ENCODE measurements at regions not wholly inside any gene's neighbourhood (a gene's known extent, or its start where the extent isn't known, plus 50 kb on each side); places are given as distances from the start of the nearest gene placed in this dataset.

DNA sequence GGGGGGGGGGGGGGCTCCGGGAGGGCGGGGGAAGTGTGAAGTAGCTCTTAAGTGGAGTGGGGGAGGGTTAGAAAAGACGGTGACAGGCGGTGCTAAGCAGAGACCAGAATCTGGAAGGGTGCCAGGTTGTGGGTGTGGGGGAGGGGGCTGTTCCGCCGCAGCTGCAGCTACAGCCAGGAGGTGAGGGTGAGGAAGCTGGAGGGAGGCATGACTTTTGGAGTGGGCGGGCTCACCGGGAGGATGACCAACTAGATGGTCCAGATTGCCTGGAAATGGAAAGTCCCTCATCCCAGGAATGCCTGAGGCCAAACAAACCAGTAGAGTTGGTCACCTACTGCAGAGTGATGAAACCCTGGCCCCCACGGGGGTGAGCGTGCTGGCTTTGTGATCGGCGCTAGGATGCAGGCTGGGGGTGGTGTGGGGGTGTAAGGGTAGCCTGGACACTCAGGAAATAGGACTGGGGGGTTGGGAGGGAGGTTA is 158.1 kb upstream of the SHB start:
- POLR2A ChIA-PET: interaction anchor here (1.1 kb wide), 1 partner anchor 324 kb away, joined by 3 read pairs; the partner anchor contains the start of gene SLC25A51
- intact Hi-C loops (cut with DNase I, micrococcal nuclease): no loop called here
- CTCF ChIA-PET: no interaction called here

DNA sequence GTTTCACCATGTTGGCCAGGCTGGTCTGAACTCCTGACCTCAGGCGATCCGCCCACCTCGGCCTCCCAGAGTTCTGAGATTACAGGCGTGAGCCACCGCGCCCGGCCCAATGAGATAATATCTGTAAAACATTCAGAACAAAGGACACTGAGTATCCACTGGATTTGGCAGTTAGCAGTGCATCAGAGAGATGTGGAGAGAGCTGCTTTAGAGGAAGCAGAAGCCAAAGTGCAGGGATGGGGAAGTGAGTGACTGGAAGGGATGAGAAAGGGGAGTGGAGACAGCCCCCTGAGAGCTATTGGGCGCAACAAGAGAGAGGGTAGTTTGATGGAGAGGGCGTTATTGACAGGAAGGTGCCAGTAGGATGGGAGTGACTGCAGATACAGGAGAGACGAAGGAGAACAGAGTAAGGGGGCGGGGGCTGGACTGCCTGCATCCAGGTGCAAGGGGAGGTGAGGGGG is 157.5 kb upstream of the SHB start:
- intact Hi-C loops (cut with DNase I, micrococcal nuclease): no loop called here
- ATAC-seq (ENCODE audit: poor library complexity): no peak
- Mint-ChIP-seq H3K36me3 (ENCODE audit: low read depth) (no peaks in the 10 kb centered on the region), H3K4me3 (peak overlapping the region; percentile 62), H3K27ac (no peak overlapping the region), H3K9me3 (no peaks in the 10 kb centered on the region), H3K4me1 (ENCODE audit: low read depth) (peaks cover 21% of the 10 kb centered on the region), H3K27me3 (no peaks in the 10 kb centered on the region)
- Histone ChIP-seq H3K36me3 (ENCODE audit: insufficient read depth, low read length) (no peaks in the 10 kb centered on the region), H3K27ac (ENCODE audit: low read depth in 1 of 2, low read length in 2 of 2) (no peak overlapping the region), H3K9me3 (ENCODE audit: control insufficient read depth in 1 of 2, insufficient read depth in 1 of 2, low read length in 2 of 2) (peaks cover 0 to 4% of the 10 kb centered on the region in 2 experiments), H3K27me3 (ENCODE audit: control insufficient read depth in 1 of 2, insufficient read depth in 2 of 2, low read length in 2 of 2) (peaks cover 0 to 6% of the 10 kb centered on the region in 2 experiments), H3K4me3 (ENCODE audit: low read length) (peak overlapping the region; percentile 8), H3K4me1 (ENCODE audit: insufficient read depth, low read length) (peaks cover 16% of the 10 kb centered on the region)
- ChIA-PET CTCF (no interaction called here), POLR2A (no interaction called here)
- peak in 3 of 14 experiments; percentile 2 to 8 (median 8) for DNase-seq
- TF ChIP-seq, protein P1, sequence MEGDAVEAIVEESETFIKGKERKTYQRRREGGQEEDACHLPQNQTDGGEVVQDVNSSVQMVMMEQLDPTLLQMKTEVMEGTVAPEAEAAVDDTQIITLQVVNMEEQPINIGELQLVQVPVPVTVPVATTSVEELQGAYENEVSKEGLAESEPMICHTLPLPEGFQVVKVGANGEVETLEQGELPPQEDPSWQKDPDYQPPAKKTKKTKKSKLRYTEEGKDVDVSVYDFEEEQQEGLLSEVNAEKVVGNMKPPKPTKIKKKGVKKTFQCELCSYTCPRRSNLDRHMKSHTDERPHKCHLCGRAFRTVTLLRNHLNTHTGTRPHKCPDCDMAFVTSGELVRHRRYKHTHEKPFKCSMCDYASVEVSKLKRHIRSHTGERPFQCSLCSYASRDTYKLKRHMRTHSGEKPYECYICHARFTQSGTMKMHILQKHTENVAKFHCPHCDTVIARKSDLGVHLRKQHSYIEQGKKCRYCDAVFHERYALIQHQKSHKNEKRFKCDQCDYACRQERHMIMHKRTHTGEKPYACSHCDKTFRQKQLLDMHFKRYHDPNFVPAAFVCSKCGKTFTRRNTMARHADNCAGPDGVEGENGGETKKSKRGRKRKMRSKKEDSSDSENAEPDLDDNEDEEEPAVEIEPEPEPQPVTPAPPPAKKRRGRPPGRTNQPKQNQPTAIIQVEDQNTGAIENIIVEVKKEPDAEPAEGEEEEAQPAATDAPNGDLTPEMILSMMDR (IDR thresholded peaks at IDR 0.05): no peak

More for the DNA sequence above, 158.1 kb upstream of the SHB start:
- DNase-seq (peak; percentile 26 to 83 (median 64)), ATAC-seq (ENCODE audit: poor library complexity) (peak; percentile 85)
- no peaks in the 10 kb centered on the region for H3K27me3 Mint-ChIP-seq
- H3K36me3 Mint-ChIP-seq (ENCODE audit: low read depth): no peaks in the 10 kb centered on the region
- H3K36me3 ChIP-seq (ENCODE audit: insufficient read depth, low read length): no peaks in the 10 kb centered on the region
- H3K4me3 Mint-ChIP-seq: peak overlapping the region; percentile 86
- peaks cover 0 to 4% of the 10 kb centered on the region in 2 experiments for H3K9me3 ChIP-seq (ENCODE audit: control insufficient read depth in 1 of 2, insufficient read depth in 1 of 2, low read length in 2 of 2)
- H3K27ac ChIP-seq (ENCODE audit: low read depth in 1 of 2, low read length in 2 of 2): no peak overlapping the region
- H3K4me1 ChIP-seq (ENCODE audit: insufficient read depth, low read length): peaks cover 16% of the 10 kb centered on the region
- peaks cover 0 to 6% of the 10 kb centered on the region in 2 experiments for H3K27me3 ChIP-seq (ENCODE audit: control insufficient read depth in 1 of 2, insufficient read depth in 2 of 2, low read length in 2 of 2)
- H3K9me3 Mint-ChIP-seq: no peaks in the 10 kb centered on the region
- peak overlapping the region; percentile 50 for H3K27ac Mint-ChIP-seq
- TF ChIP-seq, protein P1 (IDR thresholded peaks at IDR 0.05): no peak
- H3K4me3 ChIP-seq (ENCODE audit: low read length): peak overlapping the region; percentile 46
- H3K4me1 Mint-ChIP-seq (ENCODE audit: low read depth): peaks cover 21% of the 10 kb centered on the region

DNA sequence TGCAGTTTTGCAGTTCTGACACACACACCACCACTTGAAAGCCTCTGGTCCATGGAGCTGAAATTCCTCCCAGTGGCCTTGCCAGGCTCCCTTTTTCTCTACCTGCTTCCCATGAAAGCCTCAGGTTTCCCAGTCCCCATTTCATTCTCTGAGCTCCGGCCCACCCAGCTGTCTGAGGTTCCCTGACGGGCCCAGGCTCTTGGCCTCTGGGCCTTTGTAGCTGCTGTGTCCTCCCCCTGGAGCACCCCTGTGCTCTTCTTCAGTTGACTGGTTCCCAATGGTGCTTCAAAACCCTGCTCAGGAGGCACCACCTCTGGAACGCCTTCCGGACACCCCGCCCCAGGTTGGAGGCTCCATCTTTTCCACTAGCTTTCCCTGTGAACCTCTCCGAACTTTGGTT is 155.9 kb upstream of the SHB start:
- TF ChIP-seq, protein P1 (IDR thresholded peaks at IDR 0.05): no peak
- H3K9me3 Mint-ChIP-seq: no peaks in the 10 kb centered on the region
- Histone ChIP-seq H3K4me1 (ENCODE audit: insufficient read depth, low read length) (peaks cover 16% of the 10 kb centered on the region), H3K27me3 (ENCODE audit: control insufficient read depth in 1 of 2, insufficient read depth in 2 of 2, low read length in 2 of 2) (peaks cover 0 to 6% of the 10 kb centered on the region in 2 experiments), H3K36me3 (ENCODE audit: insufficient read depth, low read length) (no peaks in the 10 kb centered on the region), H3K4me3 (ENCODE audit: low read length) (no peak overlapping the region), H3K27ac (ENCODE audit: low read depth in 1 of 2, low read length in 2 of 2) (no peak overlapping the region), H3K9me3 (ENCODE audit: control insufficient read depth in 1 of 2, insufficient read depth in 1 of 2, low read length in 2 of 2) (peaks cover 0 to 4% of the 10 kb centered on the region in 2 experiments)
- H3K27me3 Mint-ChIP-seq: no peaks in the 10 kb centered on the region
- DNase-seq (no peak), ATAC-seq (ENCODE audit: poor library complexity) (no peak)
- CTCF ChIA-PET: no interaction called here
- H3K36me3 Mint-ChIP-seq (ENCODE audit: low read depth): no peaks in the 10 kb centered on the region
- peaks cover 21% of the 10 kb centered on the region for H3K4me1 Mint-ChIP-seq (ENCODE audit: low read depth)
- no peak overlapping the region for H3K27ac Mint-ChIP-seq
- POLR2A ChIA-PET: no interaction called here
- intact Hi-C loops (cut with DNase I, micrococcal nuclease): no loop called here
- peak overlapping the region; percentile 17 for H3K4me3 Mint-ChIP-seq
